ENCODE measurements at regions not wholly inside any gene's neighbourhood (a gene's known extent, or its start where the extent isn't known, plus 50 kb on each side); places are given as distances from the start of the nearest gene placed in this dataset.

GRCh38 chr2:60356346-60356745, 197.1 kb downstream of the BCL11A start:
- TF ChIP-seq CTCF (conservative IDR thresholded peaks at IDR 0.05) (no peak), EZH2 (IDR thresholded peaks at IDR 0.05; ENCODE audit: low read depth) (no peak)

Measured in PC-9 (cell line).